ENCODE measurements at regions not wholly inside any gene's neighbourhood (a gene's known extent, or its start where the extent isn't known, plus 50 kb on each side); places are given as distances from the start of the nearest gene placed in this dataset.

GRCh38 chr13:70253411-70253810 lies 145.2 kb upstream of the KLHL1 start:
- Mint-ChIP-seq H3K27me3 (ENCODE audit: insufficient read depth, unreplicated experiment) (no peaks in the 10 kb centered on the region), H3K4me1 (ENCODE audit: insufficient read depth, unreplicated experiment) (peaks cover 7% of the 10 kb centered on the region), H3K4me3 (ENCODE audit: unreplicated experiment) (no peak overlapping the region), H3K36me3 (ENCODE audit: insufficient read depth, unreplicated experiment) (no peaks in the 10 kb centered on the region), H3K9me3 (ENCODE audit: unreplicated experiment) (no peaks in the 10 kb centered on the region), H3K27ac (ENCODE audit: low read depth, unreplicated experiment) (no peak overlapping the region)
- DNase-seq (ENCODE audit: unreplicated experiment): peak; percentile 8
- no peak for TF ChIP-seq CTCF (IDR thresholded peaks at IDR 0.05; ENCODE audit: unreplicated experiment)
- ChIA-PET CTCF (no interaction called here), POLR2A (interaction anchor here (0.6 kb wide), 1 partner anchor 1238 kb away, joined by 3 read pairs; no protein-coding TSS in a partner anchor)
- intact Hi-C loops (cut with micrococcal nuclease): no loop called here
- BruUV-seq (replicated peaks): no TSS peak

- Mint-ChIP-seq H3K4me3 (ENCODE audit: unreplicated experiment) (no peak overlapping the region), H3K27me3 (ENCODE audit: insufficient read depth, unreplicated experiment) (no peaks in the 10 kb centered on the region), H3K4me1 (ENCODE audit: insufficient read depth, unreplicated experiment) (peaks cover 7% of the 10 kb centered on the region), H3K36me3 (ENCODE audit: insufficient read depth, unreplicated experiment) (no peaks in the 10 kb centered on the region), H3K27ac (ENCODE audit: low read depth, unreplicated experiment) (no peak overlapping the region), H3K9me3 (ENCODE audit: unreplicated experiment) (no peaks in the 10 kb centered on the region)
- intact Hi-C loops (cut with micrococcal nuclease): no loop called here
- BruUV-seq (replicated peaks): no TSS peak
- CTCF ChIA-PET: interaction anchor here (0.5 kb wide), 1 partner anchor 628 kb away, joined by 4 read pairs; no protein-coding TSS in a partner anchor
- TF ChIP-seq CTCF (IDR thresholded peaks at IDR 0.05; ENCODE audit: unreplicated experiment): no peak
- POLR2A ChIA-PET: no interaction called here
- peak; percentile 65 for DNase-seq (ENCODE audit: unreplicated experiment)
These were observed 141.2 kb upstream of the KLHL1 start for GRCh38 chr13:70249332-70250064.

- BruUV-seq (replicated peaks): no TSS peak
- H3K4me1 Mint-ChIP-seq (ENCODE audit: insufficient read depth, unreplicated experiment): no peaks in the 10 kb centered on the region
- DNase-seq (ENCODE audit: unreplicated experiment): no peak
- ChIA-PET POLR2A (no interaction called here), CTCF (interaction anchor here (0.6 kb wide), 1 partner anchor 139 kb away, joined by 3 read pairs; no protein-coding TSS in a partner anchor)
- TF ChIP-seq CTCF (IDR thresholded peaks at IDR 0.05; ENCODE audit: unreplicated experiment): no peak
- peaks cover 60% of the 10 kb centered on the region for H3K27me3 Mint-ChIP-seq (ENCODE audit: insufficient read depth, unreplicated experiment)
- no peak overlapping the region for H3K4me3 Mint-ChIP-seq (ENCODE audit: unreplicated experiment)
- intact Hi-C loops (cut with micrococcal nuclease): no loop called here
- H3K36me3 Mint-ChIP-seq (ENCODE audit: insufficient read depth, unreplicated experiment): no peaks in the 10 kb centered on the region
- H3K9me3 Mint-ChIP-seq (ENCODE audit: unreplicated experiment): no peaks in the 10 kb centered on the region
- H3K27ac Mint-ChIP-seq (ENCODE audit: low read depth, unreplicated experiment): no peak overlapping the region
These were observed 128.9 kb upstream of the KLHL1 start for GRCh38 chr13:70237131-70237530.

DNA sequence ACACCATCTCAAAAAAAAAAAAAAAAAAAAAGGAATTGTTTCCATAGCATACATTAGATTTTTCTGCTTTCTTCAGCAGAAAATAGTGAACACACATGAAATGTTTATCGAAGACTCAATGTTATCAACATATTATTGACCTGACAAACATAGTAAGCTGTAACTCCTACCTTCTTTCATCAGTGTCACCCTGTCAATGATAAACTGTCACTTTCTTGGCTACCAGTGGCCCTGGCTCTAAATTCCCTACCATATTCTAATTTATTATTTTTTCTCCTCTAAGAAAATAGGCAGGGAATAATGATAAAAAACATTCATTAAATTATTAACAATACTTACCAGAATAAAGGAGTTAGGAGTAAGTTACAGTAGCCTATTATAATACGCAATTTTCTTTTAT lies 127.3 kb upstream of the KLHL1 start:
- ChIA-PET CTCF (no interaction called here), POLR2A (no interaction called here)
- no peak for TF ChIP-seq CTCF (IDR thresholded peaks at IDR 0.05; ENCODE audit: unreplicated experiment)
- no peak for DNase-seq (ENCODE audit: unreplicated experiment)
- Mint-ChIP-seq H3K9me3 (ENCODE audit: unreplicated experiment) (no peaks in the 10 kb centered on the region), H3K36me3 (ENCODE audit: insufficient read depth, unreplicated experiment) (no peaks in the 10 kb centered on the region), H3K27ac (ENCODE audit: low read depth, unreplicated experiment) (no peak overlapping the region), H3K4me3 (ENCODE audit: unreplicated experiment) (no peak overlapping the region), H3K27me3 (ENCODE audit: insufficient read depth, unreplicated experiment) (peaks cover 45% of the 10 kb centered on the region), H3K4me1 (ENCODE audit: insufficient read depth, unreplicated experiment) (no peaks in the 10 kb centered on the region)
- BruUV-seq (replicated peaks): no TSS peak
- intact Hi-C loops (cut with micrococcal nuclease): no loop called here

All from MCF 10A (cell line).